Smooth muscle cell (in vitro differentiated cells): ENCODE measurements at regions not wholly inside any gene's neighbourhood (a gene's known extent, or its start where the extent isn't known, plus 50 kb on each side); places are given as distances from the start of the nearest gene placed in this dataset.
"Not testable (repeated sequence)": the region's sequence is repeated elsewhere in the genome, so short reads cannot be mapped to it uniquely, and the experiment has no call there.

Source experiments
- DNase-seq: peaks from one replicate; lab custom pipeline; 2025; ENCODE audit not compliant: unreplicated experiment; lab: John Stamatoyannopoulos, UW
- H2AFZ ChIP-seq: fragments of 200-600 bp; sonication (generic); 2 replicates; pipeline ENCODE4 v1.6.0; 2016; ENCODE audit warnings: antibody characterized with exemption, low read depth, mild to moderate bottlenecking
- H3F3A ChIP-seq: fragments of 200-600 bp; sonication (generic); 2 replicates; pipeline ENCODE4 v1.6.0; 2017; ENCODE audit warnings: antibody characterized with exemption, low read depth
- H3K27ac ChIP-seq: fragments of 200-600 bp; sonication (generic); 2 replicates; pipeline ENCODE4 v1.5.1; 2016; ENCODE audit warnings: low read depth, mild to moderate bottlenecking
- H3K27me3 ChIP-seq: fragments of 200-600 bp; sonication (generic); 2 replicates; pipeline ENCODE4 v1.6.1; 2016; ENCODE audit warnings: low read depth, mild to moderate bottlenecking
- H3K36me3 ChIP-seq: fragments of 200-600 bp; sonication (generic); 2 replicates; pipeline ENCODE4 v1.5.1; 2016; ENCODE audit warnings: low read depth
- H3K4me1 ChIP-seq: fragments of 200-600 bp; sonication (generic); 2 replicates; pipeline ENCODE4 v1.5.1; 2016; ENCODE audit warnings: low read depth
- H3K4me2 ChIP-seq: fragments of 200-600 bp; sonication (generic); 2 replicates; pipeline ENCODE4 v1.6.0; 2016; ENCODE audit warnings: mild to moderate bottlenecking
- H3K4me3 ChIP-seq: fragments of 200-600 bp; sonication (generic); 2 replicates; pipeline ENCODE4 v1.5.1; 2016; ENCODE audit warnings: mild to moderate bottlenecking
- H3K79me2 ChIP-seq: fragments of 200-600 bp; sonication (generic); 2 replicates; pipeline ENCODE4 v1.6.0; 2016; ENCODE audit warnings: low read depth, mild to moderate bottlenecking
- H3K9ac ChIP-seq: fragments of 200-600 bp; sonication (generic); 2 replicates; pipeline ENCODE4 v1.6.0; 2016; ENCODE audit warnings: low read depth
- H3K9me3 ChIP-seq: fragments of 200-600 bp; sonication (generic); replicated peaks from 2 replicates; pipeline ENCODE4 v1.5.1; 2016; ENCODE audit warnings: low read depth
- H4K20me1 ChIP-seq: fragments of 200-600 bp; sonication (generic); 2 replicates; pipeline ENCODE4 v1.6.0; 2016; ENCODE audit warnings: low read depth
- CTCF ChIP-seq: fragments of 200-600 bp; sonication (generic); IDR thresholded peaks from 2 replicates; pipeline ENCODE4 v1.5.1; 2017; ENCODE audit warnings: borderline replicate concordance, mild to moderate bottlenecking, antibody characterized with exemption; ENCODE audit not compliant: insufficient read depth, poor library complexity, severe bottlenecking
- WGBS: methylation state at CpG from one replicate; pipeline ENCODE4 v1.1.7; 2016; ENCODE audit warnings: low lambda C conversion rate; 5-methylcytosine and 5-hydroxymethylcytosine counted together

- no peaks in the 10 kb centered on the region for H4K20me1 ChIP-seq
- no peaks in the 10 kb centered on the region for H3K9me3 ChIP-seq
- no peak overlapping the region for H3K27ac ChIP-seq
- no peaks in the 10 kb centered on the region for H3F3A ChIP-seq
- 82% methylated on average over 64 of the region's 70 CpGs for whole genome bisulfite sequencing
- no peak overlapping the region for H2AFZ ChIP-seq
- TF ChIP-seq CTCF: no peak
- DNase-seq: no peak
- H3K9ac ChIP-seq: no peak overlapping the region
- no peaks in the 10 kb centered on the region for H3K79me2 ChIP-seq
- no peaks in the 10 kb centered on the region for H3K27me3 ChIP-seq
- no peak overlapping the region for H3K4me3 ChIP-seq
- no peaks in the 10 kb centered on the region for H3K36me3 ChIP-seq
- no peak overlapping the region for H3K4me2 ChIP-seq
- H3K4me1 ChIP-seq: no peaks in the 10 kb centered on the region
Measured at GRCh38 chr20:30376767-30377658, 880.5 kb upstream of the DEFB115 start.

DNA sequence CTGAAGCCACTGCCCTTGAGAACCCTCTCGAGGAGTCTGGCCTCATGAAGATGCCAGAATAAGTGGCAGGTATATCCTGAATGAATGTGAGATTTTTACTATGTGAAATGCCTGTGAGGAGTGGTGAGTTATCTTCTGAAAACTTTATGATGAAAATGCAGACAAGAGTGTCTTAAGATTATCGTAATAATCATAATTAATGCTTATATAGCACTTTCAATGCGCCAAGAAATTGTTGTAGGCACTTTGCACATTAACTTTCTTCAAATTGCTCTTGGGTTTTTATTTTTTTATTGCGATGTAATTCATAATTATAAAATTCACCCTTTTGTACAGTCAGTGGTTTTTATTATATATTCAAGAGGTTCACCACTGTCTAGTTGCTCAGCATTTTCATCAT lies 879.1 kb upstream of the DEFB115 start:
- not testable (repeated sequence) for H3K27ac ChIP-seq, DNase-seq, H3K9me3 ChIP-seq, H3K4me3 ChIP-seq, H3K4me2 ChIP-seq, H3K9ac ChIP-seq, H3F3A ChIP-seq, H3K4me1 ChIP-seq, H4K20me1 ChIP-seq, H3K79me2 ChIP-seq, H3K36me3 ChIP-seq, H3K27me3 ChIP-seq, H2AFZ ChIP-seq
- WGBS: 56% methylated on average over 4 of the region's 4 CpGs

DNA sequence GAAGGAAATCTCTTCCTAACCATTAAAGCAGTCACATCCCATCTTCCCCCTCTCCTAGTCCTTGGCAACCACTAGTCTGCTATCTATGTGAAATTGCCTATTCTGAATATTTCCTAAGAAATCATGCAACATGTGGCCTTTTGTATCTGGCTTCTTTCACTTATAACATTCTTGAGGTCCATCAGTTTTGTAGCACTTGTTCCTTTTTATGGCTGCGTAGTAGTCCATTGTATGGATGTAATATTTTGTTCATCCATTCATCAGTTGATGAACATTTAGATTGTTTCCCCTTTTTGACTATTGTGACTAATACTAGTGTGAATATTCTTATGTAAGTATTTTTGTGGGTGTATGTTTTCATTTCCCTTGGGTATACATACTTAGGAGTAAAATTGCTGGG lies 878.7 kb upstream of the DEFB115 start:
- H3K36me3 ChIP-seq, H3K9ac ChIP-seq, H3K79me2 ChIP-seq, H4K20me1 ChIP-seq, H2AFZ ChIP-seq, H3K9me3 ChIP-seq, H3F3A ChIP-seq, H3K27ac ChIP-seq, H3K4me2 ChIP-seq, H3K4me3 ChIP-seq, H3K4me1 ChIP-seq, DNase-seq, H3K27me3 ChIP-seq: not testable (repeated sequence)
- 73% methylated on average over 1 of the region's 1 CpG for WGBS

GRCh38 chr20:30384841-30385240 lies 872.6 kb upstream of the DEFB115 start:
- not testable (repeated sequence) for DNase-seq
- 51% methylated on average over 6 of the region's 6 CpGs for WGBS

DNA sequence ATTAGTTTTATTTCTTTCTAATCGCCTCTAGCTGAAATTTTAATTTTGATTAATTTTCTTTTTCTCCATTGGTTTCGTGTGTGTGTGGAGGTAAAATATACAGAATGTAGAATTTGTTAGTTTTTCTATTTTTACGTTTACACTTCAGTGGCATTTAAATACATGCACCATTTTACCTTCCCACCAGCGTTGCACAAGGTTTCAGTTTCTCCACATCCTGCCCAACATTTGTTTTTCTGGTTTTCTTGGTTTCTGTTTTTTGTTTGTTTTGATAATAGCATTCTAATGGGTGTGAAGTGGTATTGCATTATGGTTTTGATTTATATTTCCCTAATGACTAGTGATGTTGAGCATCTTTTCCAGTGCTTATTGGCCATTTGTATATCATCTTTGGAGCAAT lies 871.4 kb upstream of the DEFB115 start:
- not testable (repeated sequence) for DNase-seq, H3K27ac ChIP-seq, H2AFZ ChIP-seq, H3K36me3 ChIP-seq, H3K4me3 ChIP-seq, H3K4me2 ChIP-seq, H4K20me1 ChIP-seq, H3F3A ChIP-seq, H3K9me3 ChIP-seq, H3K27me3 ChIP-seq, H3K4me1 ChIP-seq, H3K9ac ChIP-seq, H3K79me2 ChIP-seq
- WGBS: 63% methylated on average over 4 of the region's 4 CpGs

More at GRCh38 chr20:30384841-30385240, 872.6 kb upstream of the DEFB115 start:
- not testable (repeated sequence) for H3K36me3 ChIP-seq, H4K20me1 ChIP-seq, H3K27ac ChIP-seq, H3K9me3 ChIP-seq, H3F3A ChIP-seq, H3K4me1 ChIP-seq, H2AFZ ChIP-seq, H3K4me3 ChIP-seq, H3K79me2 ChIP-seq, H3K9ac ChIP-seq, H3K4me2 ChIP-seq, H3K27me3 ChIP-seq

DNA sequence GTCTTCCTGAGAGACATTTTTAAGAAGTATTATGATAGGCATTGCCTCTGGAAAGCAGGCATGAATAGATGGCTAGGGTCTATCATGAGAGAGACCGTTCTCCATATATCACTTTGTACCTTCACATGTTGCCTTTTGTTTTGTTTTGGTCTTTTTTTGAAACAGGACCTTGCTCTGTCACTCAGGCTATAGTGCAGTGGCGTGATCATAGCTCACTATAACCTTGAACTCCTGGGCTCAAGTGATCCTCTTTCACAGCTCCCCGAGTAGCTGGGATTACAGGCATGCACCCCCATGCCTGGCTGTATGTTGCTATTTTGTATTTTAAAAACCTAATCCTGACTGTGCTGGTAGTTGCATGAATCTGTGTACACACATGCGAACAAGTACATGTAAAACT lies 869.6 kb upstream of the DEFB115 start:
- not testable (repeated sequence) for H2AFZ ChIP-seq, H3K79me2 ChIP-seq, H3K27me3 ChIP-seq, H3K36me3 ChIP-seq, DNase-seq, H4K20me1 ChIP-seq, H3K4me1 ChIP-seq, H3F3A ChIP-seq, H3K9ac ChIP-seq, H3K27ac ChIP-seq, H3K4me3 ChIP-seq, H3K9me3 ChIP-seq, H3K4me2 ChIP-seq
- 83% methylated on average over 4 of the region's 4 CpGs for WGBS

GRCh38 chr20:30393523-30393922 lies 863.9 kb upstream of the DEFB115 start:
- H3K27me3 ChIP-seq, H3K79me2 ChIP-seq, H3K4me2 ChIP-seq, H3K4me3 ChIP-seq, H4K20me1 ChIP-seq, H3K36me3 ChIP-seq, H3K4me1 ChIP-seq, H2AFZ ChIP-seq, H3F3A ChIP-seq, H3K27ac ChIP-seq, H3K9ac ChIP-seq, H3K9me3 ChIP-seq, DNase-seq: not testable (repeated sequence)
- 94% methylated on average over 1 of the region's 1 CpG for WGBS

- not testable (repeated sequence) for H3K4me3 ChIP-seq, H3K27ac ChIP-seq, H3K9me3 ChIP-seq, H3K4me2 ChIP-seq, H3K9ac ChIP-seq, H3K36me3 ChIP-seq, H2AFZ ChIP-seq, H3K27me3 ChIP-seq, H3K79me2 ChIP-seq, H4K20me1 ChIP-seq, H3F3A ChIP-seq, DNase-seq, H3K4me1 ChIP-seq
- 86% methylated on average over 2 of the region's 2 CpGs for WGBS
Measured at GRCh38 chr20:30397111-30397510, 860.4 kb upstream of the DEFB115 start.
